Aorta (tissue), 5 donors: ENCODE measurements at regions not wholly inside any gene's neighbourhood (a gene's known extent, or its start where the extent isn't known, plus 50 kb on each side); places are given as distances from the start of the nearest gene placed in this dataset.
"Not testable (repeated sequence)": the region's sequence is repeated elsewhere in the genome, so short reads cannot be mapped to it uniquely, and the experiment has no call there.

Source experiments
- ATAC-seq: fragments of 200-7000 bp; cut with Tn5 transposase; one replicate; pipeline ENCODE4 v1.9.1; 2022; ENCODE audit warnings: moderate library complexity; ENCODE audit not compliant: low FRiP score
- DNase-seq, 2 donors: peaks; one replicate each; pipeline ENCODE4 v3.0.0-alpha.2; 2020
- H3K27ac ChIP-seq, 2 donors: one replicate each; pipeline ENCODE4 v1.5.1; 2013; ENCODE audit warnings: low read length in 2 of 2, mild to moderate bottlenecking in 2 of 2, moderate library complexity in 2 of 2, control low read depth in 1 of 2, inconsistent platforms in 1 of 2, low read depth in 1 of 2
- H3K27me3 ChIP-seq, 2 donors: one replicate each; pipeline ENCODE4 v1.6.1; 2013; ENCODE audit warnings: control low read depth in 1 of 2, low read length in 1 of 2, mild to moderate bottlenecking in 1 of 2, moderate library complexity in 1 of 2; ENCODE audit not compliant: insufficient read depth in 2 of 2, control insufficient read depth in 1 of 2
- H3K36me3 ChIP-seq, 2 donors: one replicate each; pipeline ENCODE4 v1.6.1; 2013; ENCODE audit warnings: control low read depth in 1 of 2, low read length in 1 of 2, mild to moderate bottlenecking in 1 of 2; ENCODE audit not compliant: insufficient read depth in 2 of 2, control insufficient read depth in 1 of 2
- H3K4me1 ChIP-seq, 2 donors: one replicate each; pipeline ENCODE4 v1.6.1; 2013; ENCODE audit warnings: low read length in 2 of 2, control low read depth in 1 of 2, mild to moderate bottlenecking in 1 of 2, moderate library complexity in 1 of 2; ENCODE audit not compliant: insufficient read depth in 2 of 2, control insufficient read depth in 1 of 2
- H3K4me3 ChIP-seq, 2 donors: one replicate each; pipeline ENCODE4 v1.5.1; 2013; ENCODE audit warnings: low read length in 2 of 2, control low read depth in 1 of 2, mild to moderate bottlenecking in 1 of 2
- H3K9me3 ChIP-seq: one replicate; pipeline ENCODE4 v1.6.1; 2013; ENCODE audit warnings: mild to moderate bottlenecking, low read length; ENCODE audit not compliant: control insufficient read depth
- WGBS, 2 donors: extraction: QIAGEN DNeasy Blood & Tissue Kit; methylation state at CpG; one replicate each; pipeline ENCODE4 v1.1.7; 2013; 5-methylcytosine and 5-hydroxymethylcytosine counted together
- intact Hi-C, 2 donors: fragments of 100-400 bp; cut with DNase I; formaldehyde crosslinking; loops; one replicate each; pipeline versions ENCODE4 v1.14.2 to v1.15.0; 2022
- donor health status: healthy with polysubstance abuse.
- donor health status: Bipolar disorder and iron deficiency.
- donor health status: DM: no; HTN: no; CAD: no.
- donor health status: DM: no; HTN: no; CAD: no.
- donor health status: DM: yes; HTN: yes; CAD: no.

GRCh38 chr3:104244680-104245220, 1122.0 kb upstream of the ALCAM start:
- H3K36me3 ChIP-seq: no peaks in the 10 kb centered on the region
- no peak for ATAC-seq
- intact Hi-C loops: no loop called here
- peaks cover 6% of the 10 kb centered on the region for H3K9me3 ChIP-seq
- H3K27ac ChIP-seq: no peak overlapping the region
- H3K27me3 ChIP-seq: no peaks in the 10 kb centered on the region
- no peak overlapping the region for H3K4me3 ChIP-seq
- DNase-seq: no peak
- 41 to 48% methylated on average over 4 of the region's 4 CpGs for WGBS, 2 donors
- no peaks in the 10 kb centered on the region for H3K4me1 ChIP-seq

- no peaks in the 10 kb centered on the region for H3K4me1 ChIP-seq
- no peak for DNase-seq
- peaks cover 6% of the 10 kb centered on the region for H3K9me3 ChIP-seq
- WGBS, 2 donors: 65 to 69% methylated on average over 3 of the region's 3 CpGs
- no peak overlapping the region for H3K27ac ChIP-seq
- no peak overlapping the region for H3K4me3 ChIP-seq
- no peaks in the 10 kb centered on the region for H3K27me3 ChIP-seq
- intact Hi-C loops: no loop called here
- no peaks in the 10 kb centered on the region for H3K36me3 ChIP-seq
- no peak for ATAC-seq
Observed at GRCh38 chr3:104245261-104245660, 1121.4 kb upstream of the ALCAM start.

- no peaks in the 10 kb centered on the region for H3K27me3 ChIP-seq
- WGBS, 2 donors: 34 to 41% methylated on average over 2 of the region's 2 CpGs
- no peak overlapping the region for H3K27ac ChIP-seq
- H3K9me3 ChIP-seq: peaks cover 6% of the 10 kb centered on the region
- no peaks in the 10 kb centered on the region for H3K36me3 ChIP-seq
- no peak for DNase-seq
- H3K4me3 ChIP-seq: no peak overlapping the region
- intact Hi-C loops: no loop called here
- no peak for ATAC-seq
- no peaks in the 10 kb centered on the region for H3K4me1 ChIP-seq
Observed at GRCh38 chr3:104245981-104246380, 1120.7 kb upstream of the ALCAM start.

- Histone ChIP-seq H3K9me3 (no peaks in the 10 kb centered on the region), H3K27ac (no peak overlapping the region), H3K4me1 (no peaks in the 10 kb centered on the region), H3K4me3 (no peak overlapping the region), H3K27me3 (no peaks in the 10 kb centered on the region), H3K36me3 (no peaks in the 10 kb centered on the region)
- WGBS, 2 donors: 88 to 90% methylated on average over 4 of the region's 4 CpGs
- ATAC-seq: no peak
- no peak for DNase-seq
- intact Hi-C loops: no loop called here
Observed at GRCh38 chr3:104257486-104257885, 1109.2 kb upstream of the ALCAM start.

- Histone ChIP-seq H3K4me1 (no peaks in the 10 kb centered on the region), H3K27ac (no peak overlapping the region), H3K4me3 (no peak overlapping the region), H3K9me3 (no peaks in the 10 kb centered on the region), H3K27me3 (no peaks in the 10 kb centered on the region), H3K36me3 (no peaks in the 10 kb centered on the region)
- WGBS, 2 donors: 94% methylated on average over 2 of the region's 2 CpGs
- ATAC-seq: no peak
- DNase-seq: no peak
- intact Hi-C loops: no loop called here
Observed at GRCh38 chr3:104263477-104263876, 1103.2 kb upstream of the ALCAM start.

- DNase-seq, H3K4me3 ChIP-seq, H3K36me3 ChIP-seq, H3K9me3 ChIP-seq, intact Hi-C loops, H3K27ac ChIP-seq, ATAC-seq, H3K27me3 ChIP-seq, H3K4me1 ChIP-seq: not testable (repeated sequence)
- 90 to 97% methylated on average over 1 of the region's 1 CpG for WGBS, 2 donors
Observed at GRCh38 chr3:104266219-104266618, 1100.5 kb upstream of the ALCAM start.

- DNase-seq (no peak), ATAC-seq (no peak)
- H3K4me3 ChIP-seq: no peak overlapping the region
- H3K4me1 ChIP-seq: no peaks in the 10 kb centered on the region
- WGBS, 2 donors: 32 to 46% methylated on average over 6 of the region's 6 CpGs
- no peak overlapping the region for H3K27ac ChIP-seq
- no peaks in the 10 kb centered on the region for H3K27me3 ChIP-seq
- intact Hi-C loops: loop anchor here (5.0 to 10.0 kb wide), 4 partner anchors 193 to 1248 kb away; partner anchors contain the start of gene ALCAM (in 1 of the 2)
- no peaks in the 10 kb centered on the region for H3K36me3 ChIP-seq
- no peaks in the 10 kb centered on the region for H3K9me3 ChIP-seq
Observed at GRCh38 chr3:104269771-104270170, 1096.9 kb upstream of the ALCAM start.

GRCh38 chr3:104273046-104273649, 1093.6 kb upstream of the ALCAM start:
- no peaks in the 10 kb centered on the region for H3K36me3 ChIP-seq
- no peak for ATAC-seq
- H3K4me1 ChIP-seq: no peaks in the 10 kb centered on the region
- H3K9me3 ChIP-seq: peaks cover 2% of the 10 kb centered on the region
- WGBS, 2 donors: 41 to 51% methylated on average over 4 of the region's 4 CpGs
- DNase-seq: no peak
- intact Hi-C loops: loop anchor here (5.0 to 10.0 kb wide), 4 partner anchors 189 to 1244 kb away; partner anchors contain the start of gene ALCAM (in 1 of the 2)
- H3K27ac ChIP-seq: no peak overlapping the region
- no peak overlapping the region for H3K4me3 ChIP-seq
- no peaks in the 10 kb centered on the region for H3K27me3 ChIP-seq

GRCh38 chr3:104275199-104275598, 1091.5 kb upstream of the ALCAM start:
- Histone ChIP-seq H3K4me3 (no peak overlapping the region), H3K4me1 (no peaks in the 10 kb centered on the region), H3K9me3 (peaks cover 2% of the 10 kb centered on the region), H3K27ac (no peak overlapping the region), H3K27me3 (no peaks in the 10 kb centered on the region), H3K36me3 (no peaks in the 10 kb centered on the region)
- ATAC-seq (no peak), DNase-seq (no peak)
- intact Hi-C loops: loop anchor here (5.0 to 10.0 kb wide), 3 partner anchors 330 to 1092 kb away; partner anchors contain the start of gene ALCAM (in 2 of the 2)
